ENCODE measurements at regions not wholly inside any gene's neighbourhood (a gene's known extent, or its start where the extent isn't known, plus 50 kb on each side); places are given as distances from the start of the nearest gene placed in this dataset.

DNA sequence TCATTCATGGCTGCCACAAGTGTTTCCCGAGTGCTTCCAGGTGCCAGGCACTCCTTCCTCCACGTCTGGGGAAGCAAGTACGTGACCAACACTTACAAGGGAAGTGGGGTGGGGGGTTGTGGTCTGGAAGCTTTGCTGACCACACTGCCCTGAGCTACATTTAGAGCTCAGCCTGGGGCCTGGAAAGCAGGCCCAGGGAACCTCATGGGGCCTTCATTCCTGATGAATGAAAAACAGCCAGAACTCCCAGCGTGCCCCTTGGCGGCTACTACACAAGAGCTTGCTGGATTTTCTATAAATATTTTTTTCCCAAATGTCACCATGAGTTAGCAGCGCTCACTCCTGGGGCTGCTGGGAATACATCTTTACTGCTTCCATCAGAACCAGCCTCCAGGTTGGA, 73.3 kb downstream of the ABCC12 start (continued):
- TF ChIP-seq ZBTB40 (IDR thresholded peaks at IDR 0.05) (no peak), ZBTB40 (CRISPR knock-in tag; IDR thresholded peaks at IDR 0.05) (no peak), EWSR1 (IDR thresholded peaks at IDR 0.05; ENCODE audit: borderline replicate concordance, low read depth, partially characterized antibody) (no peak)
- TF ChIP-seq, protein P1, sequence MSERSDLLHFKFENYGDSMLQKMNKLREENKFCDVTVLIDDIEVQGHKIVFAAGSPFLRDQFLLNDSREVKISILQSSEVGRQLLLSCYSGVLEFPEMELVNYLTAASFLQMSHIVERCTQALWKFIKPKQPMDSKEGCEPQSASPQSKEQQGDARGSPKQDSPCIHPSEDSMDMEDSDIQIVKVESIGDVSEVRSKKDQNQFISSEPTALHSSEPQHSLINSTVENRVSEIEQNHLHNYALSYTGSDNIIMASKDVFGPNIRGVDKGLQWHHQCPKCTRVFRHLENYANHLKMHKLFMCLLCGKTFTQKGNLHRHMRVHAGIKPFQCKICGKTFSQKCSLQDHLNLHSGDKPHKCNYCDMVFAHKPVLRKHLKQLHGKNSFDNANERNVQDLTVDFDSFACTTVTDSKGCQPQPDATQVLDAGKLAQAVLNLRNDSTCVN (CRISPR knock-in tag; IDR thresholded peaks at IDR 0.05) = no peak
- TF ChIP-seq, protein P2, sequence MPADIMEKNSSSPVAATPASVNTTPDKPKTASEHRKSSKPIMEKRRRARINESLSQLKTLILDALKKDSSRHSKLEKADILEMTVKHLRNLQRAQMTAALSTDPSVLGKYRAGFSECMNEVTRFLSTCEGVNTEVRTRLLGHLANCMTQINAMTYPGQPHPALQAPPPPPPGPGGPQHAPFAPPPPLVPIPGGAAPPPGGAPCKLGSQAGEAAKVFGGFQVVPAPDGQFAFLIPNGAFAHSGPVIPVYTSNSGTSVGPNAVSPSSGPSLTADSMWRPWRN (IDR thresholded peaks at IDR 0.05; ENCODE audit: low read depth) = no peak
